ENCODE measurements at regions not wholly inside any gene's neighbourhood (a gene's known extent, or its start where the extent isn't known, plus 50 kb on each side); places are given as distances from the start of the nearest gene placed in this dataset.

GRCh38 chr13:73820688-73821087, 313.5 kb downstream of the KLF12 start:
- Histone ChIP-seq H3K4me1 (ENCODE audit: control insufficient read depth, insufficient read depth, low read length) (no peaks in the 10 kb centered on the region), H3K9me3 (ENCODE audit: control insufficient read depth, insufficient read depth, low read depth, low read length) (no peaks in the 10 kb centered on the region), H3K27me3 (ENCODE audit: control insufficient read depth, insufficient read depth, low read length) (no peaks in the 10 kb centered on the region), H3K27ac (ENCODE audit: low read length) (no peak overlapping the region), H3K4me3 (ENCODE audit: low read depth in 2 of 2, low read length in 2 of 2) (no peak overlapping the region), H3K36me3 (ENCODE audit: control insufficient read depth, insufficient read depth, low read length) (no peaks in the 10 kb centered on the region)
- TF ChIP-seq TCF7L2 (IDR thresholded peaks at IDR 0.05; ENCODE audit: low read depth, low read length) = no peak
- no peak for TF ChIP-seq SIN3A (IDR thresholded peaks at IDR 0.05; ENCODE audit: borderline replicate concordance, insufficient read depth, low read depth, low read length)
- TF ChIP-seq CTCF (IDR thresholded peaks at IDR 0.05) = no peak
- TF ChIP-seq REST (IDR thresholded peaks at IDR 0.05; ENCODE audit: insufficient read depth in 1 of 2, low read depth in 2 of 2, low read length in 1 of 2) = no peak
- TF ChIP-seq POLR2AphosphoS5 (IDR thresholded peaks at IDR 0.05; ENCODE audit: low read depth, low read length) = no peak
- DNase-seq (ENCODE audit: low read depth, low spot score) (no peak), ATAC-seq (no peak)
- ChIA-PET POLR2A (no interaction called here), CTCF (no interaction called here)
- intact Hi-C loops (cut with micrococcal nuclease; ENCODE audit: unreplicated experiment) = no loop called here
- BruUV-seq (replicated peaks) = no TSS peak
- in situ Hi-C loops (cut with HindIII; ENCODE audit: low pct_unique_long_range_greater_than_20kb, low sequenced_read_pairs) = no loop called here

- no peak for ATAC-seq
- POLR2A ChIA-PET = no interaction called here
- TF ChIP-seq CTCF (IDR thresholded peaks at IDR 0.05) = no peak
- no peak for TF ChIP-seq POLR2AphosphoS5 (IDR thresholded peaks at IDR 0.05; ENCODE audit: low read depth, low read length)
- no peak for TF ChIP-seq REST (IDR thresholded peaks at IDR 0.05; ENCODE audit: insufficient read depth in 1 of 2, low read depth in 2 of 2, low read length in 1 of 2)
- TF ChIP-seq TCF7L2 (IDR thresholded peaks at IDR 0.05; ENCODE audit: low read depth, low read length) = no peak
- no peak for TF ChIP-seq SIN3A (IDR thresholded peaks at IDR 0.05; ENCODE audit: borderline replicate concordance, insufficient read depth, low read depth, low read length)
- no peaks in the 10 kb centered on the region for H3K4me1 ChIP-seq (ENCODE audit: control insufficient read depth, insufficient read depth, low read length)
- no peak overlapping the region for H3K27ac ChIP-seq (ENCODE audit: low read length)
- CTCF ChIA-PET = no interaction called here
- no peak overlapping the region for H3K4me3 ChIP-seq (ENCODE audit: low read depth in 2 of 2, low read length in 2 of 2)
- in situ Hi-C loops (cut with HindIII; ENCODE audit: low pct_unique_long_range_greater_than_20kb, low sequenced_read_pairs) (no loop called here), intact Hi-C loops (cut with micrococcal nuclease; ENCODE audit: unreplicated experiment) (no loop called here)
- no peak for DNase-seq (ENCODE audit: low read depth, low spot score)
- no peaks in the 10 kb centered on the region for H3K9me3 ChIP-seq (ENCODE audit: control insufficient read depth, insufficient read depth, low read depth, low read length)
- H3K36me3 ChIP-seq (ENCODE audit: control insufficient read depth, insufficient read depth, low read length) = no peaks in the 10 kb centered on the region
- no peaks in the 10 kb centered on the region for H3K27me3 ChIP-seq (ENCODE audit: control insufficient read depth, insufficient read depth, low read length)
- no TSS peak for BruUV-seq (replicated peaks)
Measured at GRCh38 chr13:73820285-73820684, 313.9 kb downstream of the KLF12 start.
